Endodermal cell (in vitro differentiated cells): ENCODE measurements at regions not wholly inside any gene's neighbourhood (a gene's known extent, or its start where the extent isn't known, plus 50 kb on each side); places are given as distances from the start of the nearest gene placed in this dataset.

ENCODE experiments used
- DNase-seq: peaks from one replicate; pipeline ENCODE4 v3.0.0-alpha.2; 2017
- H3K27ac ChIP-seq: 2 replicates; pipeline ENCODE4 v1.5.1; 2013; ENCODE audit warnings: mild to moderate bottlenecking, low read depth, low read length, moderate library complexity
- H3K27me3 ChIP-seq: 2 replicates; pipeline ENCODE4 v1.6.1; 2013; ENCODE audit warnings: mild to moderate bottlenecking, low read length, moderate library complexity; ENCODE audit not compliant: insufficient read depth, control insufficient read depth, poor library complexity, severe bottlenecking
- H3K36me3 ChIP-seq: 2 replicates; pipeline ENCODE4 v1.7.0; 2013; ENCODE audit warnings: mild to moderate bottlenecking, low read length, moderate library complexity; ENCODE audit not compliant: control insufficient read depth, insufficient read depth
- H3K4me1 ChIP-seq: one replicate; pipeline ENCODE4 v1.7.0; 2013; ENCODE audit warnings: low read length; ENCODE audit not compliant: control insufficient read depth, insufficient read depth
- H3K4me3 ChIP-seq: 2 replicates; pipeline ENCODE4 v1.5.1; 2013; ENCODE audit warnings: mild to moderate bottlenecking, low read length, moderate library complexity
- H3K9ac ChIP-seq: 2 replicates; pipeline ENCODE4 v1.6.1; 2013; ENCODE audit warnings: mild to moderate bottlenecking, low read length, moderate library complexity; ENCODE audit not compliant: poor library complexity, severe bottlenecking; ENCODE audit errors: extremely low read depth
- H3K9me3 ChIP-seq: 2 replicates; pipeline ENCODE4 v1.6.1; 2013; ENCODE audit warnings: mild to moderate bottlenecking, low read length, moderate library complexity; ENCODE audit not compliant: control insufficient read depth
- H3K27ac Mint-ChIP-seq: 2 replicates; pipeline ENCODE4 v1.8.0; 2020; ENCODE audit warnings: mixed read lengths
- H3K27me3 Mint-ChIP-seq: 2 replicates; pipeline ENCODE4 v1.8.0; 2021; ENCODE audit warnings: mild to moderate bottlenecking, mixed read lengths; ENCODE audit not compliant: insufficient read depth
- H3K36me3 Mint-ChIP-seq: 2 replicates; pipeline ENCODE4 v1.8.0; 2020; ENCODE audit warnings: low read depth, mixed read lengths
- H3K4me1 Mint-ChIP-seq: 2 replicates; pipeline ENCODE4 v1.8.0; 2020; ENCODE audit warnings: mixed read lengths
- H3K4me3 Mint-ChIP-seq: 2 replicates; pipeline ENCODE4 v1.8.0; 2020; ENCODE audit warnings: mild to moderate bottlenecking, moderate library complexity, mixed read lengths
- H3K9me3 Mint-ChIP-seq: 2 replicates; pipeline ENCODE4 v1.8.0; 2020; ENCODE audit warnings: mild to moderate bottlenecking, mixed read lengths
- WGBS, 2 experiments: methylation state at CpG; one replicate each; pipeline versions ENCODE4 v1.1.5 to v1.1.7; 2013; ENCODE audit warnings: missing lambda C conversion rate in 2 of 2, mixed read lengths in 1 of 2; ENCODE audit not compliant: insufficient coverage in 1 of 2, insufficient read length in 1 of 2; 5-methylcytosine and 5-hydroxymethylcytosine counted together
- TF ChIP-seq, protein P1 (sequence below): fragments of 200-600 bp; sonication (generic); conservative IDR thresholded peaks from 2 replicates; pipeline ENCODE4 v1.5.0; 2021; ENCODE audit warnings: antibody characterized with exemption, mild to moderate bottlenecking

DNA sequence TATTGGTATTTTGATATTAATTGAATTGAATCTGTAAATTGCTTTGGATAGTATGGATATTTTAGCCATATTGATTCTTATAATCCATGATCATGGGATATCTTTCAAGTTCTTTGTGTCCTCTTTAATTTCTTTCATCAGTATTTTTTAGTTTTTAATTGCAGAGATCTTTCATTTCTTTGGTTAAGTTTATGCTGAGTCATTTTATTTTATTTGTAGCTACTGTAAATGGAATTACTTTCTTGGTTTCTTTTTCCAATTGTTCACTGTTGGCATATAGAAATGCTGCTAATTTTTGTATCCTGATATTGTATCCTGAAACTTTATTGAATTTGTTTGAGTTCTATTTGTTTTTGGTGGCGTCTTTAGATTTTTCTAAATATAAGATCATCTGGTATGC lies 79.5 kb upstream of the DSEL start:
- H3K27ac ChIP-seq: no peak overlapping the region
- H3K4me3 ChIP-seq: no peak overlapping the region
- peaks cover 5% of the 10 kb centered on the region for H3K4me1 ChIP-seq
- Mint-ChIP-seq H3K27ac (no peak overlapping the region), H3K4me3 (no peak overlapping the region), H3K36me3 (peaks cover 7% of the 10 kb centered on the region), H3K9me3 (peaks cover 13% of the 10 kb centered on the region), H3K4me1 (peaks cover 5% of the 10 kb centered on the region), H3K27me3 (no peaks in the 10 kb centered on the region)
- DNase-seq: no peak
- no peak overlapping the region for H3K9ac ChIP-seq
- TF ChIP-seq, protein P1, sequence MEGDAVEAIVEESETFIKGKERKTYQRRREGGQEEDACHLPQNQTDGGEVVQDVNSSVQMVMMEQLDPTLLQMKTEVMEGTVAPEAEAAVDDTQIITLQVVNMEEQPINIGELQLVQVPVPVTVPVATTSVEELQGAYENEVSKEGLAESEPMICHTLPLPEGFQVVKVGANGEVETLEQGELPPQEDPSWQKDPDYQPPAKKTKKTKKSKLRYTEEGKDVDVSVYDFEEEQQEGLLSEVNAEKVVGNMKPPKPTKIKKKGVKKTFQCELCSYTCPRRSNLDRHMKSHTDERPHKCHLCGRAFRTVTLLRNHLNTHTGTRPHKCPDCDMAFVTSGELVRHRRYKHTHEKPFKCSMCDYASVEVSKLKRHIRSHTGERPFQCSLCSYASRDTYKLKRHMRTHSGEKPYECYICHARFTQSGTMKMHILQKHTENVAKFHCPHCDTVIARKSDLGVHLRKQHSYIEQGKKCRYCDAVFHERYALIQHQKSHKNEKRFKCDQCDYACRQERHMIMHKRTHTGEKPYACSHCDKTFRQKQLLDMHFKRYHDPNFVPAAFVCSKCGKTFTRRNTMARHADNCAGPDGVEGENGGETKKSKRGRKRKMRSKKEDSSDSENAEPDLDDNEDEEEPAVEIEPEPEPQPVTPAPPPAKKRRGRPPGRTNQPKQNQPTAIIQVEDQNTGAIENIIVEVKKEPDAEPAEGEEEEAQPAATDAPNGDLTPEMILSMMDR: no peak
- H3K9me3 ChIP-seq: peaks cover 20% of the 10 kb centered on the region
- 100% methylated on average over 1 of the region's 1 CpG; no CpG with 5 or more reads in 1 of the 2 experiments for WGBS, 2 experiments
- no peaks in the 10 kb centered on the region for H3K36me3 ChIP-seq
- H3K27me3 ChIP-seq: no peaks in the 10 kb centered on the region

DNA sequence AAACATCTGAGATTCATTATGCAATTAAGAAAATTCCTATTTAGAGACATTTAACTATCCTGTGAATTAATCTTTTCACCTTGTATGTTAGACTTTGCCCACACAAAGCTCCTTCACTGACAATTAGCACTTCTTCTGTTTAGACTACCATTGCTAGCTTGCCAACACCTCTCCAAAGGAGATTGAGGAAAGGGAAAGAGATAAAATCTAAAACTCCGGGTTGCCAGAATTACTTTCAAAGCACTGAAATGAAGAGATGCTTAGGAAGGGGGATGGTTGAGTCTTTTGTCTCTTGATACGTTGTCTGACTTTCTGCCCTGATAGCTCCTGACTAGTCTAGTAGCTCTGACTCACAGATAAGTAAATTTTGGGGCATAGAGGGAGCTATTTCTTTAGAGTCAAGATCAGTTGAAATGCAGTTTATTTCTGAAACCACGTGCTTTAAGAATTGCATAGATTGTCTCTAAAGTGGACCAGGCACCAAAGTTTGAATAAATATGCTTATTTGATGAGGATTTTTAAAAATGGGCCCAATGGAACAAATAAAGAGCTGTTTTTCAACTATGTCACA lies 74.1 kb upstream of the DSEL start:
- H3K27ac Mint-ChIP-seq: no peak overlapping the region
- Histone ChIP-seq H3K4me3 (peak overlapping the region; percentile 19), H3K4me1 (peaks cover 12% of the 10 kb centered on the region), H3K27me3 (no peaks in the 10 kb centered on the region), H3K36me3 (no peaks in the 10 kb centered on the region), H3K9me3 (peaks cover 12% of the 10 kb centered on the region), H3K27ac (no peak overlapping the region), H3K9ac (no peak overlapping the region)
- no peak overlapping the region for H3K4me3 Mint-ChIP-seq
- no peaks in the 10 kb centered on the region for H3K36me3 Mint-ChIP-seq
- no peaks in the 10 kb centered on the region for H3K27me3 Mint-ChIP-seq
- WGBS, 2 experiments: 29 to 37% methylated on average over 3 of the region's 3 CpGs
- no peak for DNase-seq
- TF ChIP-seq, protein P1: no peak
- peaks cover 37% of the 10 kb centered on the region for H3K4me1 Mint-ChIP-seq
- peaks cover 13% of the 10 kb centered on the region for H3K9me3 Mint-ChIP-seq

- Mint-ChIP-seq H3K4me3 (no peak overlapping the region), H3K27me3 (no peaks in the 10 kb centered on the region), H3K36me3 (no peaks in the 10 kb centered on the region), H3K9me3 (peaks cover 3% of the 10 kb centered on the region), H3K4me1 (peaks cover 46% of the 10 kb centered on the region), H3K27ac (no peak overlapping the region)
- Histone ChIP-seq H3K27me3 (no peaks in the 10 kb centered on the region), H3K4me1 (peaks cover 16% of the 10 kb centered on the region), H3K9ac (no peak overlapping the region), H3K9me3 (peaks cover 8% of the 10 kb centered on the region), H3K36me3 (no peaks in the 10 kb centered on the region), H3K4me3 (no peak overlapping the region), H3K27ac (no peak overlapping the region)
- 86 to 94% methylated on average over 2 to 3 of the region's 3 CpGs for WGBS, 2 experiments
- DNase-seq: no peak
- TF ChIP-seq, protein P1: no peak
These were observed 72.8 kb upstream of the DSEL start for GRCh38 chr18:67589325-67589724.
